ENCODE measurements at regions not wholly inside any gene's neighbourhood (a gene's known extent, or its start where the extent isn't known, plus 50 kb on each side); places are given as distances from the start of the nearest gene placed in this dataset.

DNA sequence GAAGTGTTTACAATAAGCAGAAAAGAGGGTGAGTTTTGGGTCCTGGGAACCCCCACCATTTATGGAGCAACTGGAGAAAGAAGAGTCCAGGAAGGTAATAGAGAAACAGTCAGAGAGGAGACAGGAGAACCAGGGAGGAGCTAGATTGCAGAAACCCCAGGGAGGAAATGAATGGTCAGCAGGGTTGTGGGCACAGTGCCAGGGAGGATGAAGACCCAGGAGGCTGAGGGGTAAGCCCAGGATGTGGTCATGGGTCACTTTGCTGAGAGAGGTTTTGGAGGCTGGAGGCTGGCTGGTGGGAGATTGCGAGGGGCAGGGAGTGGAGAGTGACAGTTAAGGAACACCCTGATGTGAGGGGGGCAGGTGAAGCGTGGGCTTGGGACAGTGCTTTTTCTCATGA, 169.9 kb upstream of the CSF3R start:
- Mint-ChIP-seq H3K4me1 (no peaks in the 10 kb centered on the region), H3K27me3 (peaks cover 38% of the 10 kb centered on the region), H3K9me3 (ENCODE audit: insufficient read depth) (no peaks in the 10 kb centered on the region), H3K27ac (no peak overlapping the region), H3K4me3 (no peak overlapping the region)
- WGBS (ENCODE audit: insufficient coverage), result 50% methylated on average over 1 of the region's 2 CpGs
- no peak overlapping the region for H3K4me2 ChIP-seq (replicated peaks; ENCODE audit: low read depth, low read length, poor library complexity, severe bottlenecking)
- no peak for ATAC-seq (ENCODE audit: low read depth)
- peaks cover 0 to 20% (median 4%) of the 10 kb centered on the region in 4 experiments for H3K27me3 ChIP-seq (replicated peaks in 1 of 4; ENCODE audit: control extremely low read depth in 1 of 4, control insufficient read depth in 3 of 4, insufficient read depth in 4 of 4, low read length in 3 of 4)
- no peak overlapping the region for H3K27ac ChIP-seq (ENCODE audit: low read length in 2 of 2)
- no peaks in the 10 kb centered on the region for H3K79me2 ChIP-seq (ENCODE audit: control insufficient read depth, insufficient read depth, low read length)
- intact Hi-C loops (cut with micrococcal nuclease), result no loop called here
- no peak for TF ChIP-seq EZH2 (IDR thresholded peaks at IDR 0.05; ENCODE audit: borderline replicate concordance, insufficient read depth, low read depth, low read length, poor library complexity, severe bottlenecking)
- TF ChIP-seq, protein P1, sequence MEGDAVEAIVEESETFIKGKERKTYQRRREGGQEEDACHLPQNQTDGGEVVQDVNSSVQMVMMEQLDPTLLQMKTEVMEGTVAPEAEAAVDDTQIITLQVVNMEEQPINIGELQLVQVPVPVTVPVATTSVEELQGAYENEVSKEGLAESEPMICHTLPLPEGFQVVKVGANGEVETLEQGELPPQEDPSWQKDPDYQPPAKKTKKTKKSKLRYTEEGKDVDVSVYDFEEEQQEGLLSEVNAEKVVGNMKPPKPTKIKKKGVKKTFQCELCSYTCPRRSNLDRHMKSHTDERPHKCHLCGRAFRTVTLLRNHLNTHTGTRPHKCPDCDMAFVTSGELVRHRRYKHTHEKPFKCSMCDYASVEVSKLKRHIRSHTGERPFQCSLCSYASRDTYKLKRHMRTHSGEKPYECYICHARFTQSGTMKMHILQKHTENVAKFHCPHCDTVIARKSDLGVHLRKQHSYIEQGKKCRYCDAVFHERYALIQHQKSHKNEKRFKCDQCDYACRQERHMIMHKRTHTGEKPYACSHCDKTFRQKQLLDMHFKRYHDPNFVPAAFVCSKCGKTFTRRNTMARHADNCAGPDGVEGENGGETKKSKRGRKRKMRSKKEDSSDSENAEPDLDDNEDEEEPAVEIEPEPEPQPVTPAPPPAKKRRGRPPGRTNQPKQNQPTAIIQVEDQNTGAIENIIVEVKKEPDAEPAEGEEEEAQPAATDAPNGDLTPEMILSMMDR (IDR thresholded peaks at IDR 0.05), result no peak
- CTCF ChIA-PET, result interaction anchor here (0.8 to 2.0 kb wide), 2 partner anchors 10 to 14 kb away, joined by 3 to 6 read pairs; no protein-coding TSS in a partner anchor
- H3K36me3 ChIP-seq (replicated peaks in 1 of 2; ENCODE audit: control extremely low read depth in 1 of 2, control insufficient read depth in 1 of 2, extremely low read depth in 1 of 2, insufficient read depth in 2 of 2, low read length in 1 of 2), result no peaks in the 10 kb centered on the region
- POLR2A ChIA-PET, result no interaction called here
- no peak overlapping the region for H3K9ac ChIP-seq (ENCODE audit: low read length)
- no peak for DNase-seq
- H3K4me3 ChIP-seq (ENCODE audit: control extremely low read depth in 1 of 5, extremely low read depth in 1 of 5, insufficient read depth in 1 of 5, low read depth in 2 of 5, low read length in 4 of 5), result no peak overlapping the region
- no peak overlapping the region for H2AFZ ChIP-seq (ENCODE audit: insufficient read depth, low read depth, low read length, poor library complexity, severe bottlenecking)
- H4K20me1 ChIP-seq (ENCODE audit: control insufficient read depth, insufficient read depth, low read length, poor library complexity, severe bottlenecking), result no peaks in the 10 kb centered on the region
- H3K4me1 ChIP-seq (ENCODE audit: control insufficient read depth in 2 of 2, insufficient read depth in 2 of 2, low read length in 2 of 2), result no peaks in the 10 kb centered on the region
- no peaks in the 10 kb centered on the region for H3K9me3 ChIP-seq (ENCODE audit: control extremely low read depth in 1 of 3, control insufficient read depth in 2 of 3, insufficient read depth in 1 of 3, low read length in 2 of 3)

DNA sequence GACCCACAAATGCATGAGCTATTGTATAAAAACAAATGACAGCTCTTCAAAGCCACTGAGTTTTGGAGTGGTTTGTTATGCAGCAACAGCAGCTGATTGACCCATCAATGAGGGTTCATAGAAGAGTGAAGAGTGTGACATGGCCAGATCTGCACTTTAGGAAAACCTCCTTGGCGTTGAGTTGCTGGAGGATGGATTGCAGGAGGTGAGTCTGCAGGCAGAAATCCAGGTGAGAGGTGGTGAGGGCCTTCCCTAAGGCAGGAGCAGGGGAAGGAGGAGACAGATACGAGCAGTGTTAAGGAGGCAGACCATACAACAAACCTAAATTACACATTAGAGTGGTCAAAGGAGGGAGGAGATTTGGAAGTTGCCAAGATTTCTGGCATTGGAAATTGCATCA, 169.3 kb upstream of the CSF3R start:
- WGBS (ENCODE audit: insufficient coverage), result 100% methylated on average over 1 of the region's 2 CpGs
- no peak overlapping the region for H2AFZ ChIP-seq (ENCODE audit: insufficient read depth, low read depth, low read length, poor library complexity, severe bottlenecking)
- no peak overlapping the region for H3K4me2 ChIP-seq (replicated peaks; ENCODE audit: low read depth, low read length, poor library complexity, severe bottlenecking)
- DNase-seq (no peak), ATAC-seq (ENCODE audit: low read depth) (no peak)
- H3K9me3 Mint-ChIP-seq (ENCODE audit: insufficient read depth), result no peaks in the 10 kb centered on the region
- peaks cover 42% of the 10 kb centered on the region for H3K27me3 Mint-ChIP-seq
- H3K4me3 Mint-ChIP-seq, result no peak overlapping the region
- no peak overlapping the region for H3K9ac ChIP-seq (ENCODE audit: low read length)
- H3K4me1 ChIP-seq (ENCODE audit: control insufficient read depth in 2 of 2, insufficient read depth in 2 of 2, low read length in 2 of 2), result no peaks in the 10 kb centered on the region
- intact Hi-C loops (cut with micrococcal nuclease), result no loop called here
- no peak overlapping the region for H3K27ac ChIP-seq (ENCODE audit: low read length in 2 of 2)
- H3K27ac Mint-ChIP-seq, result no peak overlapping the region
- TF ChIP-seq, protein P1 (IDR thresholded peaks at IDR 0.05), result no peak
- TF ChIP-seq EZH2 (IDR thresholded peaks at IDR 0.05; ENCODE audit: borderline replicate concordance, insufficient read depth, low read depth, low read length, poor library complexity, severe bottlenecking), result no peak
- no peaks in the 10 kb centered on the region for H3K4me1 Mint-ChIP-seq
- no peaks in the 10 kb centered on the region for H4K20me1 ChIP-seq (ENCODE audit: control insufficient read depth, insufficient read depth, low read length, poor library complexity, severe bottlenecking)
- no peaks in the 10 kb centered on the region for H3K79me2 ChIP-seq (ENCODE audit: control insufficient read depth, insufficient read depth, low read length)
- H3K36me3 ChIP-seq (replicated peaks in 1 of 2; ENCODE audit: control extremely low read depth in 1 of 2, control insufficient read depth in 1 of 2, extremely low read depth in 1 of 2, insufficient read depth in 2 of 2, low read length in 1 of 2), result no peaks in the 10 kb centered on the region
- CTCF ChIA-PET, result interaction anchor here (0.6 to 2.0 kb wide), 4 partner anchors 11 to 76 kb away, joined by 3 to 6 read pairs (median 3); no protein-coding TSS in a partner anchor
- H3K4me3 ChIP-seq (ENCODE audit: control extremely low read depth in 1 of 5, extremely low read depth in 1 of 5, insufficient read depth in 1 of 5, low read depth in 2 of 5, low read length in 4 of 5), result no peak overlapping the region
- H3K9me3 ChIP-seq (ENCODE audit: control extremely low read depth in 1 of 3, control insufficient read depth in 2 of 3, insufficient read depth in 1 of 3, low read length in 2 of 3), result no peaks in the 10 kb centered on the region
- peaks cover 0 to 20% (median 4%) of the 10 kb centered on the region in 4 experiments for H3K27me3 ChIP-seq (replicated peaks in 1 of 4; ENCODE audit: control extremely low read depth in 1 of 4, control insufficient read depth in 3 of 4, insufficient read depth in 4 of 4, low read length in 3 of 4)
- POLR2A ChIA-PET, result no interaction called here

All from B cell (primary cell).